MM.1S (cell line): ENCODE measurements at regions not wholly inside any gene's neighbourhood (a gene's known extent, or its start where the extent isn't known, plus 50 kb on each side); places are given as distances from the start of the nearest gene placed in this dataset.

ENCODE experiments used
- CTCF ChIP-seq: fragments of 300-600 bp; sonication (generic); IDR thresholded peaks from 2 replicates; pipeline ENCODE4 v1.5.1; 2016; ENCODE audit warnings: antibody characterized with exemption, low read length, mixed read lengths
- EZH2 ChIP-seq: fragments of 300-600 bp; sonication (generic); optimal IDR thresholded peaks from 2 replicates; pipeline ENCODE3; 2017; ENCODE audit warnings: low read depth, mild to moderate bottlenecking, antibody characterized with exemption, low read length, mixed read lengths
- EZH2phosphoT487 ChIP-seq: fragments of 300-600 bp; sonication (generic); IDR thresholded peaks from 2 replicates; pipeline ENCODE4 v1.6.1; 2018; ENCODE audit warnings: antibody characterized with exemption, low read length

- TF ChIP-seq CTCF: no peak
- TF ChIP-seq EZH2: no peak
- no peak for TF ChIP-seq EZH2phosphoT487
Measured at GRCh38 chr7:81333004-81333403, 414.2 kb upstream of the SEMA3C start.
